OCI-LY1 (cell line): ENCODE measurements at regions not wholly inside any gene's neighbourhood (a gene's known extent, or its start where the extent isn't known, plus 50 kb on each side); places are given as distances from the start of the nearest gene placed in this dataset.

ENCODE experiments used
- H2AFZ ChIP-seq: fragments of 200-600 bp; sonication (generic), shearing (Covaris generic); 2 replicates; pipeline ENCODE4 v1.6.0; 2014; ENCODE audit warnings: antibody characterized with exemption, mild to moderate bottlenecking, low read length
- H3F3A ChIP-seq: fragments of 200-600 bp; sonication (generic), shearing (Covaris generic); 2 replicates; pipeline ENCODE4 v1.6.0; 2014; ENCODE audit warnings: mild to moderate bottlenecking, antibody characterized with exemption, low read length, moderate library complexity; ENCODE audit not compliant: insufficient read depth
- H3K27ac ChIP-seq: fragments of 200-600 bp; sonication (generic); 2 replicates; pipeline ENCODE4 v1.5.1; 2014; ENCODE audit warnings: low read length, mixed run types, mild to moderate bottlenecking, low read depth; ENCODE audit not compliant: poor library complexity, severe bottlenecking
- H3K27me3 ChIP-seq: fragments of 200-600 bp; sonication (generic); 2 replicates; pipeline ENCODE4 v1.6.0; 2014; ENCODE audit warnings: antibody characterized with exemption, mild to moderate bottlenecking, low read length, moderate library complexity; ENCODE audit not compliant: insufficient read depth
- H3K36me3 ChIP-seq: fragments of 200-600 bp; sonication (generic); 2 replicates; pipeline ENCODE4 v1.6.1; 2014; ENCODE audit warnings: mild to moderate bottlenecking, antibody characterized with exemption, low read length, moderate library complexity, mixed read lengths; ENCODE audit not compliant: insufficient read depth
- H3K4me1 ChIP-seq: fragments of 200-600 bp; sonication (generic); 2 replicates; pipeline ENCODE4 v1.5.1; 2014; ENCODE audit warnings: mild to moderate bottlenecking, low read length, moderate library complexity; ENCODE audit not compliant: insufficient read depth, severe bottlenecking
- H3K4me2 ChIP-seq: fragments of 200-600 bp; sonication (generic), shearing (Covaris generic); 2 replicates; pipeline ENCODE4 v1.6.1; 2014; ENCODE audit warnings: low read length
- H3K4me3 ChIP-seq: fragments of 200-600 bp; sonication (generic); 2 replicates; pipeline ENCODE4 v1.5.1; 2014; ENCODE audit warnings: low read length, low read depth, mild to moderate bottlenecking, mixed read lengths; ENCODE audit not compliant: poor library complexity, severe bottlenecking
- H3K79me2 ChIP-seq: fragments of 200-600 bp; shearing (Covaris generic); 2 replicates; pipeline ENCODE4 v1.6.1; 2016; ENCODE audit warnings: mixed run types, low read length, mixed read lengths; ENCODE audit not compliant: insufficient read depth
- H3K9ac ChIP-seq: fragments of 200-600 bp; sonication (generic), shearing (Covaris generic); 2 replicates; pipeline ENCODE4 v1.6.1; 2014; ENCODE audit warnings: mild to moderate bottlenecking, low read length, mixed read lengths
- H3K9me2 ChIP-seq: fragments of 200-600 bp; sonication (generic), shearing (Covaris generic); 2 replicates; pipeline ENCODE4 v1.6.1; 2014; ENCODE audit warnings: low read depth, mild to moderate bottlenecking, low read length, mixed read lengths
- H3K9me3 ChIP-seq: fragments of 200-600 bp; shearing (Covaris generic); 2 replicates; pipeline ENCODE4 v1.6.1; 2014; ENCODE audit warnings: low read length, mixed read lengths
- H4K20me1 ChIP-seq: fragments of 200-600 bp; sonication (generic), shearing (Covaris generic); 2 replicates; pipeline ENCODE4 v1.6.0; 2016; ENCODE audit warnings: mild to moderate bottlenecking, low read length; ENCODE audit not compliant: insufficient read depth
- EZH2 ChIP-seq: fragments of 200-600 bp; sonication (generic), shearing (Covaris generic); IDR thresholded peaks from 2 replicates; pipeline ENCODE4 v1.8.0; 2017; ENCODE audit warnings: borderline replicate concordance, mixed run types, mild to moderate bottlenecking, antibody characterized with exemption, low read length, moderate library complexity, mixed read lengths
- TF ChIP-seq, protein P1 (sequence below): fragments of 200-600 bp; sonication (generic), shearing (Covaris generic); IDR thresholded peaks from 2 replicates; pipeline ENCODE4 v1.5.1; 2017; ENCODE audit warnings: mild to moderate bottlenecking, antibody characterized with exemption, low read length, moderate library complexity, mixed read lengths

DNA sequence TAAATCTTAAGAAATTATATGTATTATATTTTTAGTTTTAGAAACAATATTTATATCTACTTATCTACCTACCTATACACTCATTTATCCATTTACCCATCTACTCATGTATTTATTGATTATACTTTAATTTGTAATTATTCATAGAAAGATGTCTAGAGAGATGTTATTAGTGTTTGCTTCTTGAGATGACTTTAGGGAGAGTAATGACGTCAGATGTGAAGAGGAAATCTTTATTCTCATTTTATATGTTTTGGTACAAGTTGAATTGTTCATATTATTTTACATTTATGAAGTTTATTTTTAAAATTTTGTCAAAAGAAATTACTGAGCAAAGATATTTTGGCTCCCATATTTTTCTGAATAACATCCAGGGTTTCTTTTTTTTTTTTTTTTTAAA is 271.3 kb upstream of the SLC8A1 start:
- Histone ChIP-seq H3K27ac (no peak overlapping the region), H3K4me2 (no peak overlapping the region), H3K4me1 (no peaks in the 10 kb centered on the region), H3K79me2 (no peaks in the 10 kb centered on the region), H3K9ac (no peak overlapping the region), H3K27me3 (no peaks in the 10 kb centered on the region), H3K9me2 (no peaks in the 10 kb centered on the region), H2AFZ (no peak overlapping the region), H3K4me3 (no peak overlapping the region), H3K36me3 (no peaks in the 10 kb centered on the region), H3F3A (no peaks in the 10 kb centered on the region), H4K20me1 (no peaks in the 10 kb centered on the region), H3K9me3 (no peaks in the 10 kb centered on the region)
- no peak for TF ChIP-seq EZH2
- TF ChIP-seq, protein P1, sequence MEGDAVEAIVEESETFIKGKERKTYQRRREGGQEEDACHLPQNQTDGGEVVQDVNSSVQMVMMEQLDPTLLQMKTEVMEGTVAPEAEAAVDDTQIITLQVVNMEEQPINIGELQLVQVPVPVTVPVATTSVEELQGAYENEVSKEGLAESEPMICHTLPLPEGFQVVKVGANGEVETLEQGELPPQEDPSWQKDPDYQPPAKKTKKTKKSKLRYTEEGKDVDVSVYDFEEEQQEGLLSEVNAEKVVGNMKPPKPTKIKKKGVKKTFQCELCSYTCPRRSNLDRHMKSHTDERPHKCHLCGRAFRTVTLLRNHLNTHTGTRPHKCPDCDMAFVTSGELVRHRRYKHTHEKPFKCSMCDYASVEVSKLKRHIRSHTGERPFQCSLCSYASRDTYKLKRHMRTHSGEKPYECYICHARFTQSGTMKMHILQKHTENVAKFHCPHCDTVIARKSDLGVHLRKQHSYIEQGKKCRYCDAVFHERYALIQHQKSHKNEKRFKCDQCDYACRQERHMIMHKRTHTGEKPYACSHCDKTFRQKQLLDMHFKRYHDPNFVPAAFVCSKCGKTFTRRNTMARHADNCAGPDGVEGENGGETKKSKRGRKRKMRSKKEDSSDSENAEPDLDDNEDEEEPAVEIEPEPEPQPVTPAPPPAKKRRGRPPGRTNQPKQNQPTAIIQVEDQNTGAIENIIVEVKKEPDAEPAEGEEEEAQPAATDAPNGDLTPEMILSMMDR = no peak

DNA sequence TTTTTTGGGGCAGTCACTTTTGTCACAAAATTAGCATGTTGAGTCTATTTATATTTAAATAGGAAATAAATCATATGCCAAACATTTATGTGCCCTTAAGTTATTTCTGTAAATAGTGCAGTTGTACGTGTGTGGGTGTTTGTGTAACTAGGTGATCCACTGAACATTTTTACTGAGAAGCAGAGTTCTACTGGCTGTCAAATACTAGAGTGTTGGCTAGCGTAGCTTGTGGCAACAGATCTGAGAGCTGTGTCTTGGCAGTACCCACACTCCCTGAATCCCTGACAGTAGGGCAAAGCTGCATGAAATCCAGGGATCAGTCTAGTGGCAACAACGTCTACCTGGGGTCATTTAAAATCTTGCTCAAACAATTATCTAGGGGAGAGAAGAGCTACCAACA is 273.1 kb upstream of the SLC8A1 start:
- H3K36me3 ChIP-seq = no peaks in the 10 kb centered on the region
- TF ChIP-seq, protein P1 = no peak
- no peak for TF ChIP-seq EZH2
- no peaks in the 10 kb centered on the region for H3K9me2 ChIP-seq
- H3K4me2 ChIP-seq = no peak overlapping the region
- H2AFZ ChIP-seq = no peak overlapping the region
- H3K9ac ChIP-seq = no peak overlapping the region
- H3K27me3 ChIP-seq = no peaks in the 10 kb centered on the region
- no peaks in the 10 kb centered on the region for H4K20me1 ChIP-seq
- H3K79me2 ChIP-seq = no peaks in the 10 kb centered on the region
- no peaks in the 10 kb centered on the region for H3F3A ChIP-seq
- H3K4me3 ChIP-seq = no peak overlapping the region
- H3K9me3 ChIP-seq = no peaks in the 10 kb centered on the region
- no peak overlapping the region for H3K27ac ChIP-seq
- no peaks in the 10 kb centered on the region for H3K4me1 ChIP-seq

DNA sequence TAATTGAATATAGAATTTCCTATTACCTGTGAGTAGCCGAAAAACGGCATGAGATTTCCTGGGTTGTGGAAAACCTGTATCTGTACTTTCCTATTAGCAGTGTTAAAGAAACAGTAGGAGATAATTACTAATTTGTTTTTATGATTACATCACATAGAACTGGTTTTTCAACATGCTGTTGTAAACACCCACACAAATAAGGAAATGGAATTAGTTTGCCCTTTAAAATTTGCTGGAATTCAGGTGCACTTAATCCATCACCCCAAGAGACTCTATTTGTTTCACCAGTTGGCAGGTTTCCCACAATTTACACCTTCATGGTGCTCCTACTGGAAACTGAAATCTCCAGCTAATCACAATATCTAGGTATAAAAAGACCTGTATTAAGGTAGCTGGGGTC is 274.1 kb upstream of the SLC8A1 start:
- Histone ChIP-seq H3K4me1 (no peaks in the 10 kb centered on the region), H4K20me1 (no peaks in the 10 kb centered on the region), H3K79me2 (no peaks in the 10 kb centered on the region), H3K27me3 (no peaks in the 10 kb centered on the region), H3K9ac (no peak overlapping the region), H3K4me3 (no peak overlapping the region), H3F3A (no peaks in the 10 kb centered on the region), H3K4me2 (no peak overlapping the region), H3K9me2 (no peaks in the 10 kb centered on the region), H3K27ac (no peak overlapping the region), H3K9me3 (no peaks in the 10 kb centered on the region), H3K36me3 (no peaks in the 10 kb centered on the region), H2AFZ (no peak overlapping the region)
- TF ChIP-seq, protein P1 = no peak
- TF ChIP-seq EZH2 = no peak
